NCI-H2196 treated with DMSO at 0.1 percent for 48 hours (cell line): ENCODE measurements at regions not wholly inside any gene's neighbourhood (a gene's known extent, or its start where the extent isn't known, plus 50 kb on each side); places are given as distances from the start of the nearest gene placed in this dataset.

ENCODE experiments used
- DNase-seq: peaks from one replicate; lab custom pipeline; 2025; ENCODE audit not compliant: unreplicated experiment; lab: John Stamatoyannopoulos, UW

GRCh38 chr5:2008851-2009629 lies 126.3 kb upstream of the IRX4 start:
- DNase-seq, result no peak

GRCh38 chr5:2007878-2008501 lies 125.3 kb upstream of the IRX4 start:
- DNase-seq, result no peak

GRCh38 chr5:2007496-2007877 lies 124.8 kb upstream of the IRX4 start:
- no peak for DNase-seq

GRCh38 chr5:2006971-2007291 lies 124.2 kb upstream of the IRX4 start:
- no peak for DNase-seq

GRCh38 chr5:2006193-2006970 lies 123.7 kb upstream of the IRX4 start:
- DNase-seq, result no peak

GRCh38 chr5:2005101-2006041 lies 122.6 kb upstream of the IRX4 start:
- no peak for DNase-seq

GRCh38 chr5:2003690-2004365 lies 121.1 kb upstream of the IRX4 start:
- no peak for DNase-seq

- no peak for DNase-seq
Measured at GRCh38 chr5:2003206-2003605, 120.5 kb upstream of the IRX4 start.

GRCh38 chr5:2001300-2001699 lies 118.6 kb upstream of the IRX4 start:
- DNase-seq, result no peak

- no peak for DNase-seq
Measured at GRCh38 chr5:2000591-2000990, 117.9 kb upstream of the IRX4 start.

GRCh38 chr5:1999794-2000193 lies 117.1 kb upstream of the IRX4 start:
- DNase-seq, result no peak

- DNase-seq, result no peak
Measured at GRCh38 chr5:1998716-1999317, 116.1 kb upstream of the IRX4 start.

GRCh38 chr5:1998348-1998669 lies 115.6 kb upstream of the IRX4 start:
- no peak for DNase-seq

GRCh38 chr5:1997640-1998347 lies 115.1 kb upstream of the IRX4 start:
- no peak for DNase-seq

GRCh38 chr5:1995491-1995890 lies 112.8 kb upstream of the IRX4 start:
- DNase-seq, result no peak

GRCh38 chr5:1987471-1987870 lies 104.7 kb upstream of the IRX4 start:
- no peak for DNase-seq

- DNase-seq, result no peak
Measured at GRCh38 chr5:1985781-1986180, 103.1 kb upstream of the IRX4 start.

GRCh38 chr5:1983919-1984695 lies 101.4 kb upstream of the IRX4 start:
- DNase-seq, result no peak

GRCh38 chr5:1983401-1983800 lies 100.7 kb upstream of the IRX4 start:
- no peak for DNase-seq
